ENCODE measurements at regions not wholly inside any gene's neighbourhood (a gene's known extent, or its start where the extent isn't known, plus 50 kb on each side); places are given as distances from the start of the nearest gene placed in this dataset.

GRCh38 chrX:22691966-22692565 is 307.7 kb upstream of the DDX53 start:
- Histone ChIP-seq H3K9me3 (ENCODE audit: severe bottlenecking) (no peaks in the 10 kb centered on the region), H3K27ac (no peak overlapping the region), H3K27me3 (ENCODE audit: insufficient read depth, low read depth, severe bottlenecking) (peaks cover 2% of the 10 kb centered on the region), H3K36me3 (no peaks in the 10 kb centered on the region), H3K4me3 (ENCODE audit: low read depth, low read length) (no peak overlapping the region)
- no peak for TF ChIP-seq CTCF (IDR thresholded peaks at IDR 0.05; ENCODE audit: low read depth, low read length)
- no peak for DNase-seq

- no peak for DNase-seq
- Histone ChIP-seq H3K9me3 (ENCODE audit: severe bottlenecking) (no peaks in the 10 kb centered on the region), H3K27ac (no peak overlapping the region), H3K4me3 (ENCODE audit: low read depth, low read length) (no peak overlapping the region), H3K27me3 (ENCODE audit: insufficient read depth, low read depth, severe bottlenecking) (no peaks in the 10 kb centered on the region), H3K36me3 (no peaks in the 10 kb centered on the region)
- TF ChIP-seq CTCF (IDR thresholded peaks at IDR 0.05; ENCODE audit: low read depth, low read length): no peak
These were observed 301.6 kb upstream of the DDX53 start for GRCh38 chrX:22698151-22698550.

GRCh38 chrX:22699581-22700091 is 300.1 kb upstream of the DDX53 start:
- no peak overlapping the region for H3K4me3 ChIP-seq (ENCODE audit: low read depth, low read length)
- H3K9me3 ChIP-seq (ENCODE audit: severe bottlenecking): no peaks in the 10 kb centered on the region
- DNase-seq: no peak
- no peak overlapping the region for H3K27ac ChIP-seq
- no peaks in the 10 kb centered on the region for H3K27me3 ChIP-seq (ENCODE audit: insufficient read depth, low read depth, severe bottlenecking)
- H3K36me3 ChIP-seq: no peaks in the 10 kb centered on the region
- no peak for TF ChIP-seq CTCF (IDR thresholded peaks at IDR 0.05; ENCODE audit: low read depth, low read length)

- no peaks in the 10 kb centered on the region for H3K36me3 ChIP-seq
- H3K4me3 ChIP-seq (ENCODE audit: low read depth, low read length): no peak overlapping the region
These were observed 286.8 kb upstream of the DDX53 start for GRCh38 chrX:22712942-22713341.

GRCh38 chrX:22730542-22730941 is 269.2 kb upstream of the DDX53 start:
- no peak for DNase-seq
- no peak overlapping the region for H3K4me3 ChIP-seq (ENCODE audit: low read depth, low read length)
- H3K27ac ChIP-seq: no peak overlapping the region
- H3K36me3 ChIP-seq: no peaks in the 10 kb centered on the region
- no peaks in the 10 kb centered on the region for H3K9me3 ChIP-seq (ENCODE audit: severe bottlenecking)
- peaks cover 2% of the 10 kb centered on the region for H3K27me3 ChIP-seq (ENCODE audit: insufficient read depth, low read depth, severe bottlenecking)
- no peak for TF ChIP-seq CTCF (IDR thresholded peaks at IDR 0.05; ENCODE audit: low read depth, low read length)

More at GRCh38 chrX:22712942-22713341, 286.8 kb upstream of the DDX53 start:
- no peak for DNase-seq
- no peak for TF ChIP-seq CTCF (IDR thresholded peaks at IDR 0.05; ENCODE audit: low read depth, low read length)
- Histone ChIP-seq H3K9me3 (ENCODE audit: severe bottlenecking) (no peaks in the 10 kb centered on the region), H3K27ac (no peak overlapping the region), H3K27me3 (ENCODE audit: insufficient read depth, low read depth, severe bottlenecking) (peaks cover 2% of the 10 kb centered on the region)

GRCh38 chrX:22737541-22737940 is 262.2 kb upstream of the DDX53 start:
- Histone ChIP-seq H3K4me3 (ENCODE audit: low read depth, low read length) (no peak overlapping the region), H3K36me3 (no peaks in the 10 kb centered on the region), H3K27ac (no peak overlapping the region), H3K27me3 (ENCODE audit: insufficient read depth, low read depth, severe bottlenecking) (peaks cover 4% of the 10 kb centered on the region), H3K9me3 (ENCODE audit: severe bottlenecking) (no peaks in the 10 kb centered on the region)
- DNase-seq: no peak
- no peak for TF ChIP-seq CTCF (IDR thresholded peaks at IDR 0.05; ENCODE audit: low read depth, low read length)

All from WERI-Rb-1 (cell line).